Smooth muscle cell (in vitro differentiated cells): ENCODE measurements at regions not wholly inside any gene's neighbourhood (a gene's known extent, or its start where the extent isn't known, plus 50 kb on each side); places are given as distances from the start of the nearest gene placed in this dataset.

Experiments
- DNase-seq: peaks from one replicate; lab custom pipeline; 2025; ENCODE audit not compliant: unreplicated experiment; lab: John Stamatoyannopoulos, UW
- H2AFZ ChIP-seq: fragments of 200-600 bp; sonication (generic); 2 replicates; pipeline ENCODE4 v1.6.0; 2016; ENCODE audit warnings: antibody characterized with exemption, low read depth, mild to moderate bottlenecking
- H3F3A ChIP-seq: fragments of 200-600 bp; sonication (generic); 2 replicates; pipeline ENCODE4 v1.6.0; 2017; ENCODE audit warnings: antibody characterized with exemption, low read depth
- H3K27ac ChIP-seq: fragments of 200-600 bp; sonication (generic); 2 replicates; pipeline ENCODE4 v1.5.1; 2016; ENCODE audit warnings: low read depth, mild to moderate bottlenecking
- H3K27me3 ChIP-seq: fragments of 200-600 bp; sonication (generic); 2 replicates; pipeline ENCODE4 v1.6.1; 2016; ENCODE audit warnings: low read depth, mild to moderate bottlenecking
- H3K36me3 ChIP-seq: fragments of 200-600 bp; sonication (generic); 2 replicates; pipeline ENCODE4 v1.5.1; 2016; ENCODE audit warnings: low read depth
- H3K4me1 ChIP-seq: fragments of 200-600 bp; sonication (generic); 2 replicates; pipeline ENCODE4 v1.5.1; 2016; ENCODE audit warnings: low read depth
- H3K4me2 ChIP-seq: fragments of 200-600 bp; sonication (generic); 2 replicates; pipeline ENCODE4 v1.6.0; 2016; ENCODE audit warnings: mild to moderate bottlenecking
- H3K4me3 ChIP-seq: fragments of 200-600 bp; sonication (generic); 2 replicates; pipeline ENCODE4 v1.5.1; 2016; ENCODE audit warnings: mild to moderate bottlenecking
- H3K79me2 ChIP-seq: fragments of 200-600 bp; sonication (generic); 2 replicates; pipeline ENCODE4 v1.6.0; 2016; ENCODE audit warnings: low read depth, mild to moderate bottlenecking
- H3K9ac ChIP-seq: fragments of 200-600 bp; sonication (generic); 2 replicates; pipeline ENCODE4 v1.6.0; 2016; ENCODE audit warnings: low read depth
- H3K9me3 ChIP-seq: fragments of 200-600 bp; sonication (generic); replicated peaks from 2 replicates; pipeline ENCODE4 v1.5.1; 2016; ENCODE audit warnings: low read depth
- H4K20me1 ChIP-seq: fragments of 200-600 bp; sonication (generic); 2 replicates; pipeline ENCODE4 v1.6.0; 2016; ENCODE audit warnings: low read depth
- WGBS: methylation state at CpG from one replicate; pipeline ENCODE4 v1.1.7; 2016; ENCODE audit warnings: low lambda C conversion rate; 5-methylcytosine and 5-hydroxymethylcytosine counted together
- TF ChIP-seq, protein P1 (sequence below): fragments of 200-600 bp; sonication (generic); IDR thresholded peaks from 2 replicates; pipeline ENCODE4 v1.5.1; 2017; ENCODE audit warnings: borderline replicate concordance, mild to moderate bottlenecking, antibody characterized with exemption; ENCODE audit not compliant: insufficient read depth, poor library complexity, severe bottlenecking

DNA sequence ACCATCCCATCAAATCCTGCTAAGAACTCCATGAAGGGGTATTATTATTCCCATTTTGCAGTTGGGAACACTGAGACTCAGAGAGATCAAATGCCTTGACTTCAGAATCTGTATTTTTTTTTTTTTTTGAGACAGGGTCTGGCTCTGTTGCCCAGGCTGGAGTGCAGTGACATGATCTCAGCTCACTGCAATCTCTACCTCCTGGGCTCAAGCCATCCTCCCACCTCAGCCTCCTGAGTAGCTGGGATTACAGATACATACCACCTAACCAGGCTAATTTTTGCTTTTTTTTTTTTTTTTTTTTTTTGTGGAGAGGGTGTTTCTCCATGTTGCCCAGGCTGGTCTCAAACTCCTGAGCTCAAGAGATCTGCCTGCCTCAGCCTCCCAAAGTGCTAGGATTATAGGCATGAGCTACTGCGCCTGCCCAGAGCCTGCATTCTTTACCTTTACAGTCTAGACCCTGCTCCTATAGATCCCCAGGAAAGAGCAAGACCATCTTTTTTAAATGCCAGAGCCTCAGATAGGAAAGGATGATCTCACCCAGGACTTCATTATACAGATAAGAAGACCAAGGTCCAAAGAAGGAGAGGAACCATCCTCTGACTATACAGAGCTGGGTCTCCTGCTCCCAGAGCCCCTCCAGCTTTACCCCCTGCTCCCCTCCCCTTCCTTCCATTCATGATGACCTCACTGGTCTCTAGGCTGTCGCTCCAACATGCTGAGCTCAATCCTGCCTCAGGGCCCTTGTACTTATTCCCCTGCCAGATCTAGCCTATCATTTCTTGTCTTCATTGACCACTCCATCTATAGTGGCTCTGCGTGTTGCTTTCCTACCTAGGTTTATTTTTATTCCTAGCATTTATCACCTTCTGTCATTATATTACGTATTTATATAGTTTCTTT is 138.6 kb downstream of the CEBPB start:
- no peaks in the 10 kb centered on the region for H4K20me1 ChIP-seq
- H3K4me3 ChIP-seq, result no peak overlapping the region
- H3K9ac ChIP-seq, result no peak overlapping the region
- H3K79me2 ChIP-seq, result no peaks in the 10 kb centered on the region
- no peaks in the 10 kb centered on the region for H3K9me3 ChIP-seq
- H3F3A ChIP-seq, result peaks cover 3% of the 10 kb centered on the region
- no peak overlapping the region for H3K4me2 ChIP-seq
- no peaks in the 10 kb centered on the region for H3K36me3 ChIP-seq
- TF ChIP-seq, protein P1, sequence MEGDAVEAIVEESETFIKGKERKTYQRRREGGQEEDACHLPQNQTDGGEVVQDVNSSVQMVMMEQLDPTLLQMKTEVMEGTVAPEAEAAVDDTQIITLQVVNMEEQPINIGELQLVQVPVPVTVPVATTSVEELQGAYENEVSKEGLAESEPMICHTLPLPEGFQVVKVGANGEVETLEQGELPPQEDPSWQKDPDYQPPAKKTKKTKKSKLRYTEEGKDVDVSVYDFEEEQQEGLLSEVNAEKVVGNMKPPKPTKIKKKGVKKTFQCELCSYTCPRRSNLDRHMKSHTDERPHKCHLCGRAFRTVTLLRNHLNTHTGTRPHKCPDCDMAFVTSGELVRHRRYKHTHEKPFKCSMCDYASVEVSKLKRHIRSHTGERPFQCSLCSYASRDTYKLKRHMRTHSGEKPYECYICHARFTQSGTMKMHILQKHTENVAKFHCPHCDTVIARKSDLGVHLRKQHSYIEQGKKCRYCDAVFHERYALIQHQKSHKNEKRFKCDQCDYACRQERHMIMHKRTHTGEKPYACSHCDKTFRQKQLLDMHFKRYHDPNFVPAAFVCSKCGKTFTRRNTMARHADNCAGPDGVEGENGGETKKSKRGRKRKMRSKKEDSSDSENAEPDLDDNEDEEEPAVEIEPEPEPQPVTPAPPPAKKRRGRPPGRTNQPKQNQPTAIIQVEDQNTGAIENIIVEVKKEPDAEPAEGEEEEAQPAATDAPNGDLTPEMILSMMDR, result no peak
- DNase-seq, result no peak
- peaks cover 3% of the 10 kb centered on the region for H3K4me1 ChIP-seq
- H3K27me3 ChIP-seq, result no peaks in the 10 kb centered on the region
- no peak overlapping the region for H2AFZ ChIP-seq
- H3K27ac ChIP-seq, result no peak overlapping the region
- WGBS, result 64% methylated on average over 4 of the region's 4 CpGs

- no peak for DNase-seq
- H4K20me1 ChIP-seq, result no peaks in the 10 kb centered on the region
- peaks cover 6% of the 10 kb centered on the region for H3K4me1 ChIP-seq
- peaks cover 3% of the 10 kb centered on the region for H3F3A ChIP-seq
- no peak overlapping the region for H3K9ac ChIP-seq
- no peaks in the 10 kb centered on the region for H3K9me3 ChIP-seq
- no peaks in the 10 kb centered on the region for H3K36me3 ChIP-seq
- no peaks in the 10 kb centered on the region for H3K79me2 ChIP-seq
- no peak overlapping the region for H3K27ac ChIP-seq
- WGBS, result 100% methylated on average over 2 of the region's 3 CpGs
- H2AFZ ChIP-seq, result no peak overlapping the region
- no peak overlapping the region for H3K4me2 ChIP-seq
- TF ChIP-seq, protein P1, result no peak
- H3K4me3 ChIP-seq, result no peak overlapping the region
- H3K27me3 ChIP-seq, result no peaks in the 10 kb centered on the region
Measured at GRCh38 chr20:50329981-50330503, 139.4 kb downstream of the CEBPB start.

- Histone ChIP-seq H3K9ac (no peak overlapping the region), H3K4me3 (no peak overlapping the region), H3K79me2 (no peaks in the 10 kb centered on the region), H3K27ac (no peak overlapping the region), H3K27me3 (no peaks in the 10 kb centered on the region), H3K36me3 (no peaks in the 10 kb centered on the region), H2AFZ (no peak overlapping the region), H3K4me2 (no peak overlapping the region), H3K9me3 (no peaks in the 10 kb centered on the region), H4K20me1 (no peaks in the 10 kb centered on the region), H3F3A (peaks cover 3% of the 10 kb centered on the region), H3K4me1 (peaks cover 6% of the 10 kb centered on the region)
- WGBS, result 89% methylated on average over 17 of the region's 17 CpGs
- no peak for DNase-seq
- TF ChIP-seq, protein P1, result no peak
Measured at GRCh38 chr20:50330504-50331313, 140.1 kb downstream of the CEBPB start.
